Dedifferentiated amniotic fluid mesenchymal stem cell (primary cell): ENCODE measurements at regions not wholly inside any gene's neighbourhood (a gene's known extent, or its start where the extent isn't known, plus 50 kb on each side); places are given as distances from the start of the nearest gene placed in this dataset.
"Not testable (repeated sequence)": the region's sequence is repeated elsewhere in the genome, so short reads cannot be mapped to it uniquely, and the experiment has no call there.

Experiments
- DNase-seq: peaks from one replicate; pipeline ENCODE4 v3.0.0-alpha.2; 2016; ENCODE audit errors: extremely low spot score

GRCh38 chr11:129698212-129698611 lies 117.4 kb upstream of the TMEM45B start:
- DNase-seq: no peak

- no peak for DNase-seq
These were observed 115.8 kb upstream of the TMEM45B start for GRCh38 chr11:129699711-129700304.

- DNase-seq: no peak
These were observed 114.9 kb upstream of the TMEM45B start for GRCh38 chr11:129700701-129701100.

- no peak for DNase-seq
These were observed 113.9 kb upstream of the TMEM45B start for GRCh38 chr11:129701706-129702105.

GRCh38 chr11:129702410-129703398 lies 112.9 kb upstream of the TMEM45B start:
- no peak for DNase-seq

GRCh38 chr11:129703846-129704245 lies 111.8 kb upstream of the TMEM45B start:
- DNase-seq: no peak

- DNase-seq: no peak
These were observed 110.8 kb upstream of the TMEM45B start for GRCh38 chr11:129704831-129705230.

- DNase-seq: no peak
These were observed 110.3 kb upstream of the TMEM45B start for GRCh38 chr11:129705341-129705740.

- DNase-seq: no peak
These were observed 109.7 kb upstream of the TMEM45B start for GRCh38 chr11:129705933-129706332.

- no peak for DNase-seq
These were observed 105.7 kb upstream of the TMEM45B start for GRCh38 chr11:129709801-129710398.

- DNase-seq: no peak
These were observed 105.2 kb upstream of the TMEM45B start for GRCh38 chr11:129710423-129710822.

- no peak for DNase-seq
These were observed 103.9 kb upstream of the TMEM45B start for GRCh38 chr11:129711760-129712159.

GRCh38 chr11:129712486-129713240 lies 103.0 kb upstream of the TMEM45B start:
- DNase-seq: not testable (repeated sequence)

- no peak for DNase-seq
These were observed 96.6 kb upstream of the TMEM45B start for GRCh38 chr11:129719037-129719436.

GRCh38 chr11:129720156-129720555 lies 95.5 kb upstream of the TMEM45B start:
- no peak for DNase-seq

- no peak for DNase-seq
These were observed 94.7 kb upstream of the TMEM45B start for GRCh38 chr11:129720994-129721393.

- DNase-seq: no peak
These were observed 94.0 kb upstream of the TMEM45B start for GRCh38 chr11:129721685-129722084.

- no peak for DNase-seq
These were observed 93.1 kb upstream of the TMEM45B start for GRCh38 chr11:129722529-129722928.

GRCh38 chr11:129723146-129723760 lies 92.4 kb upstream of the TMEM45B start:
- DNase-seq: no peak

GRCh38 chr11:129723761-129724162 lies 91.9 kb upstream of the TMEM45B start:
- DNase-seq: no peak

- no peak for DNase-seq
These were observed 90.8 kb upstream of the TMEM45B start for GRCh38 chr11:129724866-129725265.
